ENCODE measurements at regions not wholly inside any gene's neighbourhood (a gene's known extent, or its start where the extent isn't known, plus 50 kb on each side); places are given as distances from the start of the nearest gene placed in this dataset.

- TF ChIP-seq CTCF (IDR thresholded peaks at IDR 0.05) (no peak), POLR2A (IDR thresholded peaks at IDR 0.05) (no peak)
Measured at GRCh38 chr22:46098525-46099475, 51.5 kb upstream of the PPARA start.

Measured in ovary (tissue), 3 donors.